Common myeloid progenitor, CD34-positive (primary cell): ENCODE measurements at regions not wholly inside any gene's neighbourhood (a gene's known extent, or its start where the extent isn't known, plus 50 kb on each side); places are given as distances from the start of the nearest gene placed in this dataset.

Experiments used
- CTCF ChIA-PET: fragments of 350-600 bp; sonication (Branson Sonifier 250); formaldehyde crosslinking; loops from one replicate; lab custom pipeline; 2021; ENCODE audit warnings: antibody characterized with exemption; lab: Charles Lee
- POLR2A ChIA-PET: fragments of 350-600 bp; sonication (Branson Sonifier 250); formaldehyde crosslinking; loops from one replicate; lab custom pipeline; 2021; ENCODE audit warnings: antibody characterized with exemption; lab: Charles Lee
- DNase-seq, 3 donors: peaks; one replicate each; pipeline versions ENCODE4 v3.0.0 to v3.0.0-alpha.2; 2013
- H3K27ac ChIP-seq, 2 experiments: 1 replicate in 1 of 2; 2 replicates in 1 of 2; pipeline ENCODE4 v1.7.0; 2013; ENCODE audit warnings: inconsistent platforms in 2 of 2, low read length in 2 of 2, mild to moderate bottlenecking in 2 of 2, low read depth in 1 of 2, moderate library complexity in 1 of 2; ENCODE audit not compliant: severe bottlenecking in 2 of 2, insufficient read depth in 1 of 2, poor library complexity in 1 of 2
- H3K27me3 ChIP-seq, 5 experiments: replicated peaks in 2 of 5; 1 replicate in 3 of 5; 2 replicates in 2 of 5; pipeline versions ENCODE4 v1.6.1 to v1.7.0; 2013; ENCODE audit warnings: low read length in 4 of 5, mild to moderate bottlenecking in 2 of 5, moderate library complexity in 2 of 5, inconsistent platforms in 1 of 5; ENCODE audit not compliant: insufficient read depth in 5 of 5, control insufficient read depth in 4 of 5
- H3K36me3 ChIP-seq, 4 experiments: 1 replicate in 2 of 4; 2 replicates in 2 of 4; pipeline versions ENCODE4 v1.6.1 to v1.7.0; 2013; ENCODE audit warnings: low read length in 3 of 4, control low read depth in 1 of 4, mild to moderate bottlenecking in 1 of 4; ENCODE audit not compliant: control insufficient read depth in 4 of 4, insufficient read depth in 4 of 4
- H3K4me1 ChIP-seq, 4 experiments: 1 replicate in 3 of 4; 2 replicates in 1 of 4; pipeline versions ENCODE4 v1.6.1 to v1.7.1; 2013; ENCODE audit warnings: low read length in 3 of 4, mild to moderate bottlenecking in 3 of 4, control low read depth in 1 of 4, inconsistent platforms in 1 of 4, moderate library complexity in 1 of 4; ENCODE audit not compliant: control insufficient read depth in 4 of 4, insufficient read depth in 4 of 4; ENCODE audit errors: control extremely low read depth in 1 of 4
- H3K4me3 ChIP-seq, 7 experiments: 1 replicate in 4 of 7; 2 replicates in 3 of 7; pipeline versions ENCODE4 v1.5.1 to v1.7.0; 2013; ENCODE audit warnings: mild to moderate bottlenecking in 7 of 7, low read length in 6 of 7, moderate library complexity in 6 of 7, inconsistent platforms in 2 of 7, low read depth in 2 of 7, control low read depth in 1 of 7; ENCODE audit not compliant: insufficient read depth in 4 of 7, control insufficient read depth in 1 of 7; ENCODE audit errors: extremely low read depth in 1 of 7
- H3K9me3 ChIP-seq, 5 experiments: 1 replicate in 4 of 5; 2 replicates in 1 of 5; pipeline versions ENCODE4 v1.6.1 to v1.7.1; 2013; ENCODE audit warnings: low read length in 4 of 5, mild to moderate bottlenecking in 2 of 5, inconsistent platforms in 1 of 5, low read depth in 1 of 5, moderate library complexity in 1 of 5; ENCODE audit not compliant: control insufficient read depth in 4 of 5, insufficient read depth in 2 of 5; ENCODE audit errors: control extremely low read depth in 1 of 5
- WGBS: methylation state at CpG from one replicate; pipeline ENCODE4 v1.1.5; 2013; ENCODE audit not compliant: insufficient coverage; 5-methylcytosine and 5-hydroxymethylcytosine counted together

DNA sequence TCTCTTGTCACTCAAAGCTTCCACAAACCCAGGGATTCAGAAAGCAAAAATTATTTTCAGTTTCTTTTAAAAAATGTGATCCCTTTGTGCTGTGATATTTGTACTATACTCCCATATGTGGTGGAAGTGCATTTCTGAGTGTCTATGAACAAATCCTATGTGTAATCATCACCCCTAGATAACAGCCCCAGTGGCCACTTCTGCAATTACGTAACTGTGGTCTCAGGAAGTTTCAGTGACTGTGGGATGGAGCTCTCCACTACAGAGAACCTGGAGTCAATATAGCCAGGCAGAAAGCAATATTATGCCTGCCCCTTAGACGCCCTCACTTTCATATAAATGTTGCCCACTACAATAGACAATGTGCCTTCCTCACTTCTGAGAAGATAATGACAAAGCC lies 1101.7 kb upstream of the GHITM start:
- H3K27ac ChIP-seq, result no peak overlapping the region
- no peak overlapping the region for H3K4me3 ChIP-seq
- no peaks in the 10 kb centered on the region for H3K9me3 ChIP-seq
- H3K27me3 ChIP-seq, result no peaks in the 10 kb centered on the region
- ChIA-PET POLR2A (no interaction called here), CTCF (no interaction called here)
- H3K36me3 ChIP-seq, result no peaks in the 10 kb centered on the region
- WGBS, result 20% methylated on average over 1 of the region's 2 CpGs
- DNase-seq, result no peak
- H3K4me1 ChIP-seq, result no peaks in the 10 kb centered on the region

DNA sequence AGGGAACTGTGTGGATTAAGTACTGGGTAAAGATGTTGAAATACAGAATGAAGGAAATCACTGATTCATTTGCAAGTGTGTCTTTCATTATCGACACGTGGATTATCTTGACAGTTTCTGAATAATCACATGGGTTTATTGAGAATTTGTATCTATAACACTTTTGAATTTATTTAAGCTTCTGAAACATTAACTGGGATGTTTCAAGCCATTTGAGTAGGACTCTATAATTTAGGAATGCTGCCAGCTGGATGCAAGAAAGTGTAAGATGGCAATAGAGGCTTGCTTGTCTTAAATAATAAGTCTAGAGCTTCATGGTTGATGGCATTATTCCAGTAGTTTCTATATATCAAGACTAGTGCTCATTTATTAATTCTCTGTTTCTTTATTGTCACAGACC lies 1100.7 kb upstream of the GHITM start:
- ChIA-PET CTCF (no interaction called here), POLR2A (no interaction called here)
- no CpG with 5 or more reads among the region's 2 CpGs for WGBS
- Histone ChIP-seq H3K9me3 (no peaks in the 10 kb centered on the region), H3K27me3 (no peaks in the 10 kb centered on the region), H3K36me3 (no peaks in the 10 kb centered on the region), H3K27ac (no peak overlapping the region), H3K4me3 (no peak overlapping the region), H3K4me1 (no peaks in the 10 kb centered on the region)
- no peak for DNase-seq

DNA sequence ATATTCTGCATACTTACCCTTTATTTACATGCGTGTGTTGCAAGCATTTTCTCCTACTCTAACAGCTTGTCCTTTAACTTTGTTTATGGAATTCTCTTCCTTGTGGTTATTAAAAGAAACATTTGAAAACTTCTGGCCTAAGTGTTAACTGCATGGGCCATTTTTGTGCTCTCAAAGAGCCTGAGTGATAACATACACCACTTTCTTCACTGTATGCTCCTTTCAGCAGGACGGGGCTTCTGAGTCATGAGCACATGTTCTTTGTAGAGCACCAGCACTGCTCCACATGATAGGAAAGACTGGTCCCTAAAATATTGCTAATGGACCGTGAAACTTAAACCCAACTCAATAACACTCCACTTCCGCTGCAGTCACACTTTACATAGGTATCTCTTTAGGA lies 1093.6 kb upstream of the GHITM start:
- ChIA-PET CTCF (no interaction called here), POLR2A (no interaction called here)
- H3K4me3 ChIP-seq, result no peak overlapping the region
- no peak for DNase-seq
- no peak overlapping the region for H3K27ac ChIP-seq
- no peaks in the 10 kb centered on the region for H3K36me3 ChIP-seq
- no peaks in the 10 kb centered on the region for H3K27me3 ChIP-seq
- no peaks in the 10 kb centered on the region for H3K9me3 ChIP-seq
- no peaks in the 10 kb centered on the region for H3K4me1 ChIP-seq
- 88% methylated on average over 1 of the region's 4 CpGs for WGBS

DNA sequence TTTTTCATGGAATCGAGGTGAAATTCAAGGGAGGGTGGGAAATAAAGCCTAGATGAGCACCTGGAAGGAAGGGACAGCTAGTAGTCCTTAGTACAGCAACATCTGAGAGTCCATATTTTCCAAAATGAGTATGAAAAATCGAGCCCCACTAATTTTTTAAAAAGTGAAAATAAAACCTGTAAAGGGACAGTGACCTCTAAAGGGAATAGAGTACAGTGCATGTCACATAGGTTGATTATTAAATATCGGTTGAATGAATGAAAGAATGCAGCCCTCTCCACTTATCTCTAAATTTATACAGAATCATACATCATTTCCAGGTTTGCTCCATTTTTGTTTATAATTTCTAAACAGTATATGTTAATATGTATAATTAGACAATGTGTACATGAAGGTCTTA lies 1088.5 kb upstream of the GHITM start:
- WGBS, result no CpG with 5 or more reads among the region's 3 CpGs
- Histone ChIP-seq H3K4me1 (no peaks in the 10 kb centered on the region), H3K36me3 (no peaks in the 10 kb centered on the region), H3K27me3 (no peaks in the 10 kb centered on the region), H3K4me3 (no peak overlapping the region), H3K27ac (no peak overlapping the region), H3K9me3 (no peaks in the 10 kb centered on the region)
- DNase-seq, result no peak
- ChIA-PET CTCF (no interaction called here), POLR2A (interaction anchor here (0.6 kb wide), 1 partner anchor 10 kb away, joined by 3 read pairs; no protein-coding TSS in a partner anchor)

DNA sequence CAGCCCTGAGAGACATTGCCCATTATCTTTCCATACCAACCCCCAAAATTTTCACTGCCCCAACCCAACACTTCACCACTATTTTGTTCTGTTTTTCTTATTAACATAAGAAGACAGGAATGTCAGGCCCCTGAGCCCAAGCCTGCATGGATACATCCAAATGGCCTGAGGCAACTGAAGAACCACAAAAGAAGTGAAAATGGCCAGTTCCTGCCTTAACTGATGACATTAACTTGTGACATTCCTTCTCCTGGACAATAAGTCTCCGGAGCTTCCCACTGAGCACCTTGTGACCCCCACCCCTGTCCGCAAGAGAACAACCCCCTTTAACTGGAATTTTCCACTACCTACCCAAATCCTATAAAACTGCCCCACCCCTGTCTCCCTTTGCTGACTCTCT lies 1076.4 kb upstream of the GHITM start:
- ChIA-PET POLR2A (no interaction called here), CTCF (no interaction called here)
- no peak for DNase-seq
- H3K27ac ChIP-seq, result no peak overlapping the region
- H3K9me3 ChIP-seq, result no peaks in the 10 kb centered on the region
- H3K36me3 ChIP-seq, result no peaks in the 10 kb centered on the region
- H3K4me1 ChIP-seq, result no peaks in the 10 kb centered on the region
- H3K27me3 ChIP-seq, result no peaks in the 10 kb centered on the region
- no peak overlapping the region for H3K4me3 ChIP-seq
- WGBS, result 80% methylated on average over 1 of the region's 2 CpGs

DNA sequence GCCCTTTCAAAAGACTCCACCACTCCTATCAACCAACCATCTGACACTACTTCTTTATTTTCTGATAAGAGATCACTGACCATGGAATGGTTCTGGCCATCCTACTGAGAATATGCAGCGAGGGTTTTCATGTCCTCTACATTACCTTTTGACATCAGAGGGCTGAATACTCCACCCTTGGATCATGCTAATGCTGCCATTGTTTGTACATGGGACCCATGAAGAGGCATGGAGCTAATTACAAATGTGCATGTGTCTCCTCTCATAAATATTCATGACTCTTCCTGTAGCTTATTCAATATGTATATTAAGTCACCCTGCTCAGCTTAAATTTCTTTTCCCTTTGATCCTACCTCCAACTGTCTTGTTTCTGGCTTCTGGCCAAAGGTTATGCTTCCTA lies 1065.8 kb upstream of the GHITM start:
- ChIA-PET CTCF (no interaction called here), POLR2A (no interaction called here)
- H3K4me3 ChIP-seq, result no peak overlapping the region
- H3K27me3 ChIP-seq, result no peaks in the 10 kb centered on the region
- H3K9me3 ChIP-seq, result no peaks in the 10 kb centered on the region
- no peaks in the 10 kb centered on the region for H3K4me1 ChIP-seq
- H3K27ac ChIP-seq, result no peak overlapping the region
- 92% methylated on average over 1 of the region's 1 CpG for WGBS
- H3K36me3 ChIP-seq, result no peaks in the 10 kb centered on the region
- no peak for DNase-seq

DNA sequence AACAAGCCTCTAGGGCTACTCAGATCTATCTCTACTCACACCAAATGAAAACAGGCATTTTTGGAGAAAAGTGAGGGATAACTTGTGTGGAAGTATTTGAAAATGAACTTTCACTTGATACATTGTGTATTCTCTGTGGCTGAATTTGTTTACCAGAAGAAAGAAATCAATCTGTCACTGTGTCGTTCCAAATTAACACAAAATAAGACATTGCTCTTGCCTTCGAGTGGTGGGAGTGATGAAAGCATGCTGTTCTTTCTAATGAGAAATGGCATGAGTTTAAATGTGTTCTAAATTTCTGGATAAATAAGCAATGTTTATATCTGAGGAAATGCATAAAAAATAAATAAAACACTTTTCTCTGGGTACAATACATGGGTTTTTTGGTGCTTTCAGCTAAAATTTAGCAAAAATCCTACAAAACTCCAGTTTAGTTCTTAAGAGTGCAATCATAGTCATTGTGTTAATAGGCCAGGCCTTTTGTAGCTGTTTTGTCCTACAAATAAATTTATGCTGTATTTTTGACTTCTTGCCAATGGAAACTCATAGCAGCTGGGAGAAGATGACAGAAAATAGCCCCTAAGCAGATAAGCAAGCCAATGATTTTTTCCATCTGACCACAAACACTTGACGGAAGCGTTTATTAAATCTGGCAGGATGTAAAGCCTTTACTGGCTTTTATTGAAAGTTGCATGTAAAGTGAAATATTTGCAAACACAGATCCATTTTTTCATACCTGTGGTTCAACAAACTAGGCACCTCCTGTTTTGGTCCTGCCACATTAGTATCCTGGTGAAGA lies 1064.1 kb upstream of the GHITM start:
- H3K4me1 ChIP-seq, result no peaks in the 10 kb centered on the region
- POLR2A ChIA-PET, result no interaction called here
- no peak overlapping the region for H3K27ac ChIP-seq
- H3K9me3 ChIP-seq, result no peaks in the 10 kb centered on the region
- WGBS, result no CpG with 5 or more reads among the region's 4 CpGs
- CTCF ChIA-PET, result no interaction called here
- no peak overlapping the region for H3K4me3 ChIP-seq
- no peaks in the 10 kb centered on the region for H3K36me3 ChIP-seq
- H3K27me3 ChIP-seq, result no peaks in the 10 kb centered on the region
- no peak for DNase-seq
